Femur (tissue), 1 donor: ENCODE measurements at regions not wholly inside any gene's neighbourhood (a gene's known extent, or its start where the extent isn't known, plus 50 kb on each side); places are given as distances from the start of the nearest gene placed in this dataset.

Experiments used
- DNase-seq: peaks from one replicate; pipeline ENCODE4 v3.0.0-alpha.2; 2017

DNA sequence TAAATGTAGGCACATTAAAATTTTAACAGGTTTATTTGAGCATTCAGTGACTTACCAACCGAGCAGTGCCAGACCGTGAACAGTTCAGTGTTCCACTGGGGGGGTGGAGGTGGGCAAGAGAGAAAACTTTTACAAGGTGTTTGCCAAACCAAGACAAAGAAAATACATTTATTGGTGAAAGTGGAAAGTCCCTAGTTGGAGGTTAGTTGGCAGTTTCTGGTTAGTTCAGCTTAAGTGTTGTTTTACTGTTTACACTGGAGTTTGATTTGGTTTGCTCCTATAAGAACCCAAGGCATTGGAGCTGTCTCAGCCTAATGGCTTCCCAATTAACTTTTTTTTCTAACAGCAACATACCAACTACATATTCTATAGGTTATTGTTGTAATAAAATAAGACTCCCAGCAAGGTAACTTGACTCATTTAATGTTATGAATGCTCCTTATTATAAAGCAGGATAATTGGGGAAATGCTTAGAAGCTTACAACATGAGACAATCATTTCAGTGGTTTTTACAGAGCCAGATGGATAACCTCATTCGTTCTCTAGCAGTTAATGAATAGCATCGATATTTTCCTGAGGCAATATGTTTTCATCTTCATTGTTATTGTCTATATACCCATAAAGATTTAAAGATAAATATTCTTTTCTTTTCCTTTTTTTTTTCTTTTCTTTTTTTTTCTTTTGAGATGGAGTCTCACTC, 115.8 kb downstream of the ETNK1 start:
- no peak for DNase-seq

DNA sequence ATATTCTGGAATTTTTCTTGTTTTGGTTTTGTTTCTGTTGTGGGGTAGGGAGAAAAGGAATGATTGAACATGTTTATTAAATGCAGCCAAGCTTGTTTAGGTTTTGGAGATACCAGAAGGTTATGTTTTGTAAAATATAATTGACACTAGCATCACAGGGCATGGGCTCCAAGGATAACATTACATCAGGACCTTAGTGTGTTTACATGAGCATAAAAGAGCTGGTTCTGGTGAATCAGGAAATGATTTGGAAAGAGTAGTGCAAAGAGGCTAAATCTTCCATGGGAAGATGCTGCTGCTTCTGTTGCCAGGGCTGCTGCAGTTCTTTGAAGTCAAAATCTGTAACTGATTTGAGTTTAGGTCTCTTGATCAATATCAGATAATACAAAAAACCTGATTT, 118.7 kb downstream of the ETNK1 start:
- DNase-seq: no peak

DNA sequence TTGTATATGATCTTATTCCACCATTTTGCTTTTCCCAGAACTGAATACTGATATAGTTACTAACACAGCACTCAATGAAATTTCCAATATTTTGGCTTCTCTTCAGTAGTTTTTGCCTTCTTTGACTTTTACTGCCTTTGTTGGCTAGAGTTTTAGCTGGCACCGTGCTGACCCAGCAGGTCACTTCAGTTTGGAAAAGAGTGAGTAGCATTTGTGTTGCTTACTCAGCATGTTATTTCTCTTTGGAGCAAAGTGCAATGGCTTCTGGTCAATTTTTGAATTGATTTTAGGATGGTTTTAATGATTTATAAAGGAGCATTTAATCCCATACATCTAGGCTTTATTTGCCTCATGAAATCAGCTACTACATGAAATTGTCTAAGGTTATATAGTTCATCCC, 119.2 kb downstream of the ETNK1 start:
- DNase-seq: no peak

DNA sequence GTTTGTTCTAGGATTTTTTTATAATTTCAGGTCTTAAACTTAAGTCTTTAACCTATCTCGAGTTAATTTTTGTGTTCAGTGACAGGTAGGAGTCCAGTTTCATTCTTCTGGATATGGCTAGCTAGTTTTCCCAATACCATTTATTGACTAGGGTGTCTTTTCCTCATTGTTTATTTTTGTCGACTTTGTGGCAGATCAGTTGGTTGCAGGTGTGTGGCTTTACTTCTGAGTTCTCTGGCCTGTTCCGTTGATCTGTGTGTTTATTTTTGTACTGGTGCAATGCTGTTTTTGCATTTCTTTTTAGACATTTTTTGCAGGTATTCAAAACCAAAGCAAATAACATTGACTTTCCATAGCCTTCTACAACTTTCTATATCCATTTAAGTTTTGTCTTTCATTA, 121.7 kb downstream of the ETNK1 start:
- DNase-seq: no peak

DNA sequence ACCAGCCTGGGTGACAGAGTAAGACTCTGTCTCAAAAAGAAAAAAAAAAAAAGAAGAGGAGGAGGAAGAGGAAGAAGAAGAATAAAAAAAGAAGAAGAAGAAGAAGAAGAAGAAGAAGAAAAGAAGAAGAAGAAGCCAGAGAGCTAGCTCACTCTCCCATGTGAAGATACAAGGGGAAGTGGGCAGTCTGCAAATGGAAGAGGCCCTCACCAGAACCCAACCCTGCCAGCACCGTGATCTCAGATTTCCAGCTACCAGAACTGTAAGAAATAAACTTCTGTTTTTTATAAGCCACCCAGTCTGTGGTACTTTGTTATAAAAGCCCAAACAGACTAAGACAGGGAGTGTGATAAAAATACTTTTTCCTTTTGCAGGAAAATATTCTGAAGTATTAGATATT, 130.7 kb downstream of the ETNK1 start:
- DNase-seq: no peak

DNA sequence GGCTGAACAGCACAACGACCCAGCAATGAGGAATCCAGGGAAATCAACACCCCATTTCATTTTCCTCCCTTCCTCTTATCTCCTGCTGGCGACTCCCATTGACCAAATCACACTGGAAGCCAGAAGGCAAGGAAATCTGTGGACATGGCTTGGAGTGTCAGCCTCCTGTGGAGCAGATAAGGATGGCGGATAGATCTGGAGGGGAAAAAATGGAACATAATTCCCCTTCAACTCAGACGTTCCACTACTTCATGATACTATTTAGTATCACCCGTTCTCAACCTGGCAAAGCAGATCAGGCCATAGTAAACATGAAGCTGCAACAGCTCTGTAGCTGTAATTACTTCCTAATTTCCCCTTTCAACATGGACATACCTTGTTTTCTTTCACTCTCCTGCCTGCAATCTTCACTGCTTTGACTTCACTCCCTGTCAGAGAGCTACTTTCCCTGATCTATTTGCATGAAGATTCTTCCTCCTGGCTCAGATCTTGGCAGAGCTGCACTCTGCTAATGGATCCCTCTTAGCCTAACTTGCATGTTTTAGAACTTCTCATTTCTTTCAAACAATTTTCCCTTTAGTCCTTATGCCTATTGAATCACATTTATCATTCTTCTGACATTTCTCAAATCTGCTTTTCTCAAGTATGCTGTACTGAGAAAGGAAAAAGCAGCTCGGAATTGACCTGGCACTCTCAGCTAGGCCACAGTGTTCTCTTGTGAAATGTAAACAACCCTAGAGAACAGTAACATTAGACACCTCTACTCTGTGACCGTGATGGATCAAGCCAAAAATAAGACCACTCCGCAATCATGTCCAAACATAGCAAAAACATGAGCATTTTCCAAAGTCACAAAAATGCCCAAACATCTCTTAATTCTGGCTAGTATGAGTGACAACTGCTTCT, 135.1 kb downstream of the ETNK1 start:
- no peak for DNase-seq

DNA sequence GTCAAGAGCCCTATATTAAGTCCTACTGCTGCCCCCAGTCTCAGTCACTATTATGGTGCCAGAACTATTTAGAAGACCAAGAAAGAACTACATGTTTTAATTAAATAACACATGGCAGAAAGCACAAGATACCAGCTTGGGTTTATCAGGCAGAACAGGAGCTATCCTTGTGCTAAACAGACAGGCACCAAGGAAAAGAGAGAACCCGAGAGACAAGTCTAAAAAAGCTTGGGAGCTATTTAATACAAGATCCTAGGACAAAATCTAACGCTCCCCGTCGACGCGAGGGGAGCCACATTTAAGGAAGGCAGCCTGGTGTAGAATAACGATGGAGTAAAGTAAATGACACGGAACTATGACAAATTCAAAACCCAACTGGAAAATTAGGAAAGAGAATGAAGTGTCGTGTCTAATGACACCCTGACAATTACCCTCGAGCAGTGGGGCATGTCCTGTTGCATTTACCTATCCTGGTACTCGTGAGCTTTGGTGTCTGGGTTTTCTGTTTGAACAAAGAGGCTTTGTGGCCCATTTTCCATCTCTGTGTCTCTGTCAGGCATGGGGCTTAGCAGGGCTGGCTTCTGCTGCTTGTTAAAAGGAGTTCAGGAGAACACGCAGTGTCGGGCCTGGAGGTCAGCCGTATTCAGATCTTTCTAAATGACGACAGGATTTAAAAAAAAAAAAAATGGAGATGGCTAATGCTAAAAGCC, 140.6 kb downstream of the ETNK1 start:
- no peak for DNase-seq

DNA sequence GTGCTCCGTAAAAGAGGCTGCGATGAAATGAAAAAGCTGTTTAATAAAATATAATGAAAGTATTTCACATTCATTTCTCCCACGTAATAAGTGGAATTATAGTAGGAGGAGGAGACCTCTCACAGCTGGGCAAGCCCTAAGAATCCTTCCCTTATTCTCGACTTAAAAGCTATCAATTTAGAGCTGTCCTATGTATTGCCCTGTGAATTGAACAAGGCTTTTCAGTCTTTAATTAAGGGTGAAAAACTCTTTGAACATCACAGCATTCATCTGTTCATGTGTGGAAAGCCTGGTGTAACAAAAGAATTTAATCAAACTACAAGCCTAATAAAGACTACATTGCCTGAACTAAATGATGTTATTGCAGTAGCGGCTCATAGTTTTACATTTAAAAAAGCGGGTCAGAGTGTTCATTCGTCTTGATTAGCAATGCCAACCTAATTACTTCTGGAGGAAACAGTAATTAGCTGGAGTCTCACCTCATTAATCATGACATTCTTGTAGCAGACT, 142.0 kb downstream of the ETNK1 start:
- no peak for DNase-seq

DNA sequence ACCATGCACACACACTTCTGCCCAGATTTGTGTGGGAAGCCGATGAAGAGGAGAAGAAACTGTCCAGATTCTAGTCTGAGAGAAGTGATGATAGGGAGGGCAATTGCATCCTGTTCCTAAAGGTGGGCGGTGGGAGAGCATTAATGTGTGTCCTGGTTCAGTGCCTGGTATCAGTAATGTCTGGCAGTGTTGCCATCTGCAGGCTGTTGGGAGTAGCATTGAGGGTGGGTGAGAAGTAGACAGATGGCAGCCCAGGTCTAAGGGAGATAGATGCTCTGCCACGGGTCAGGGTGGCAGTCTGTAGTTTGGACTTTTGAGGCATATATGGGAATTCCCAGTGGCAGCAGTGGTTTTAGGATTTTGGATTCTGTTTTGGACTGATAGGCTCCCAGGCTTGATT, 156.4 kb downstream of the ETNK1 start:
- no peak for DNase-seq

DNA sequence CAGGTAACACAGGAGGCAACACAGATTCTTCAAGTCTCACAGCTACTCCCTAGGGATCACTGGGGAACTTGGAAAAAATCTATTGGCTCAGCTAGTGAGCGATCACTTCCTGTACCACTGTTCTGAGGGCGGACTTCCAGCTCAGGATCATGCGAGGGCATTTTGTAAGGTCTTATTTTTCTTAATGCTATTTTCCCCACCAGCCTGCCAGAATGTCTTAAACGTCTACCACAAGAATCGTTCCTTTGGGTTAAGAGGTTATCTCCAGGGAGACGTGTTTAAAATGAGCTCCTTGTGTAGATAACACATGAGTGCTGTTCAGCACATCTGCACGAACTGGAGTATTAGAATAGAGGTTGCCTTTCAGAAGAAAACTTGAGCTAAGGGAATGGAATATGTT, 162.6 kb downstream of the ETNK1 start:
- peak; percentile 38 for DNase-seq

DNA sequence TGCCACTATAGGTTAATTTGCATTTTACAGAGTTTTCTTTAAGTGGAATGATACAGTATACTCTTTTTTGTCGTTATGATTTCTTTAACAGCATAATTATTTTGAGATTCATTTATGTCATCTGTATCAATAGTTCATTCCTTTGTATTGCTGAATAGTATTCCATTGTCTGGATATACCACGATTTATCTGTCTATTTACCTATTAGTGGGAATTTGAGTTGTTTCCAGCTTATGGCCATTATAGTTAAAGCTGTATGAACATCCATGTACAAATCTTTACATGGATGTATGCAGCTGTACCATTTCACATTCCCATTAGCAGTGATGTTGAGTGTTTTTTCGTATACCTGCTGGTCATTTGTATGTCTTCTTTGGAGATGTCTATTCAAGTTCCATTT, 163.9 kb downstream of the ETNK1 start:
- DNase-seq: no peak

DNA sequence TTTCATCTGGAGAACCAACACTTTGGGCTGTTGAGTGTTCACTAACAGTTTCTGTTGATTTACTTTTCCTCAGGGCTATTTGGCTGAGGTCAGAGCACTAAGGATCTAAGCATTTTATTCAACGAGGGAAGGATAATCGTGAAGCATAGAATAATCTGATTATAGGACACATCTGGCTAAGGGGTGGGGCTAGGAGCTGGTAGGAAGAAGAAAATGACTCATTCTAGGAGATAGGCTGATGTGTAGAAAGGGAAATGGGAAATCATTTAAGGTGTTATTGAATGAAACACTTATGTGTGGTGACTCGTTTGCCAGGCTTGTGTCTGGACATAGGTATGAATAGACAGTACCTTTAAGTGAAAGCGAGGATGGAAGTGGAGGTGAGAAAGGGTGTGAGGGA, 167.2 kb downstream of the ETNK1 start:
- no peak for DNase-seq

DNA sequence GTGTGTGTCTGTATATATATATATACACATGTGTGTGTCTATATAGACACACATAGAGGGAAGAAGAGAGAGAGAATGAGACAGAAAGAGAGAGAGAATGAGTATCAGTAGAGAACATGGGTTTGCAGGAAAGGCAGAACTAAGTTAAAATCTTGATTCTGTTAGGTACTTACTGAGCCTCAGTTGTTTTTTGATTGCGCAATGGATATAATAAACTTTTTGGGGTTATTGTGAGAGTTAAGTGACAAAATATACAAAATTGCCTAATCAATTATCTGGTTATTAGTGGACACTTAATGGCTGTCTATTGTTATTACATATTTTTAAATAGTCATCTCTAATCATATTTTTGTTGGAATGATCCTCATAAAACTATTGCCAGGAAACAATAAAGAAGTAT, 169.0 kb downstream of the ETNK1 start:
- no peak for DNase-seq

DNA sequence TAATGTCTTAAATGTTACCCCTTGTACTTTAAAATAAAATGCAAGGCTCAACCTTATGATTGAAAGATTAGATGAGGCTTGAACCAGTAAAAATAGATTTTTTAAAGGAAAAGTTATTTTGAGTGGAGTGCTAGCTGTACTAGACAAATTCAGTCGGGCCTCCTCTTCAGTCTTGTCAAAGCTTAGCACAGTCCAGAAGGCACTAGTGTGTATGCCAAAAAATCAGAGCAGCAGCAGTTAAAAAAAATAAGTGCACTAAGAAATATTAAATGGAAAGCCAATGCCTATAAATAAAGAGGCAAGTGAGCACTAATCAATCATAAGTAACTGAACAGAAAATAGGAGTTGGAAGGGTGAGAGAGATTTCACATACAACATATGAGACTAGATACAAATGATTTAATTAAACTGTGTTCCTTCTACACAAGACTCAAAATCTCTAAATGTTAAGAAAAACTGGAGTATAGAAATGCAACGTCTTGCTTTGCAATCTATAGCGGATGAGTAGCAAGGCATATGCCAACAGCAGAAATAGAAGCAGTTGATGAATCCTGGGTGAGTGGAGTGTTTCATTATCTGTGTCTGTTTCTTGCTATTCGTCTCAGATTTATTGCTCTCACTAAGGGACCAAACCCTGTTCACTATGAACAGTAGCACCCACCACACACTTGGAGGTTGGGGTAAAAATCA, 172.1 kb downstream of the ETNK1 start:
- no peak for DNase-seq

DNA sequence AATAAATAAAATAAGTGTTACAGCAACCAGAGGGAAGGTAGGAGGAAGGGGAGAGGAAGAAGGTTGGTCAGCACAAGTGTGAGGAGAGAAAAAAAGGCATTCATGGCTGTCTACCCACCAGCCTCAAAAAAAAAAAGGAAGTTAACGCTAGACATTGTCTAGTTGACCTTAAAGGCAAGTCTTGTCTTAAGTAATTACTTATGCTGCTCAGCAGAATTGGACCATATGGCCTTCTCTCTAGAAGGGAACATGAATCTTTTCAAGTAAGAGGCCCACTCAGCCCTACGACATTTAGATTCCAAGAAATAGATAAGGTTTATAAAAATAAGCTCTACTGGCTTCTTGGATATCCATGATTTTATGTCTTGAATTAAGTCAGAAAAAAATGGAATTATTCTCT, 172.7 kb downstream of the ETNK1 start:
- no peak for DNase-seq

DNA sequence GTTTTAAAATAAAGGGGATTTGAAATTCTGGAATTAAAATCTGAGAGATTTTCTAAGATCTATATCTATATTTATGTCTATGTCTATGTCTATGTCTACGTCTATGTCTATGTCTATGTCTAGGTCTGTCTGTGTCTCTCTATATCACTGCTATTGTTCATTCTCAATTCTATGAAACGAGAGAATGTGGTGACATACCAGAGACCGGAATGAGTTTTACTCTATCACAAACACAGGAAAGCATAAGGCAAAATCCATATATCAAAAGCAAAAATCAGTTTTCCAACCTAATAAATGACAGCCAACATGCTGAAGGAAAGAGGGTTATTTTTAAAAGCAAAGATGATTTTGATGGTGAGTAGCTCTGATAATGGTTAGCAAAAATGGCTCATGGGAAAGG, 173.1 kb downstream of the ETNK1 start:
- no peak for DNase-seq

DNA sequence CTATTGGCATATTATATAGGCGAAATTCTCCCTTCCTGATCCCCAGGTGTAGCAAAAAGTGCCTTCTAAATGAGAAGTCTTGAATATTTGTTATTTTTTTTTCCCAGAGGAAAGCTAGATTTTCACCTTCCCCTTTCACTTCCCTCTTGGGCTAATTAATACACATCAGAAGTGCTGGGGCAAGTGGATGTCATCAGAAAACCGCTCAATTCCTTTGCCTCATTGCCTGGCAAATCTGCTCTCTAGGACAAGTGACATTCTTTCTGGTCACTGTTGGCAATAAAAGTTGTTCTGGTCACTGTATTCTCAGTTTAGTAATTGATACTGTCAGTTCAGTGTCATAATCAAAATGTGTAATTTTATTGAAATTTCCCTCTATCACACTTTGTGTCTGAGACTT, 174.5 kb downstream of the ETNK1 start:
- DNase-seq: no peak

DNA sequence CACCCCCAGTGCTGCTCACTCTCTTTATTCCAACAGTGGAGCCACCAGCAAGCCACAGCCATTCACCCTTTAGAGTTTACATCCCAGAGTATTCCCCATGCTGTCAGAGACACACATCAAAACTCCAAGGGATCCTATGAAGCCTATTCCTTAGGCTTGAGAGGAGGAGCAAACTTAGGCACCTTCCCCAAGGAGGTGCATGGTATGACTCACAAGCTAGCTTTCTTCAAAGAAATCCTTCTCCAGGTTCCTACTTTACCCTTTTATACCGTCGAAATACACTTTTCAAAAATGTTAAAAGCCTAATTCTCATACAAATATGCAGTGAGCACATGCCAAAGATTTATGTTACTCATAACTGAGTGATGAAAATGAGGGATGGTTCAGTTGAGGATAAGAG, 175.4 kb downstream of the ETNK1 start:
- DNase-seq: no peak

DNA sequence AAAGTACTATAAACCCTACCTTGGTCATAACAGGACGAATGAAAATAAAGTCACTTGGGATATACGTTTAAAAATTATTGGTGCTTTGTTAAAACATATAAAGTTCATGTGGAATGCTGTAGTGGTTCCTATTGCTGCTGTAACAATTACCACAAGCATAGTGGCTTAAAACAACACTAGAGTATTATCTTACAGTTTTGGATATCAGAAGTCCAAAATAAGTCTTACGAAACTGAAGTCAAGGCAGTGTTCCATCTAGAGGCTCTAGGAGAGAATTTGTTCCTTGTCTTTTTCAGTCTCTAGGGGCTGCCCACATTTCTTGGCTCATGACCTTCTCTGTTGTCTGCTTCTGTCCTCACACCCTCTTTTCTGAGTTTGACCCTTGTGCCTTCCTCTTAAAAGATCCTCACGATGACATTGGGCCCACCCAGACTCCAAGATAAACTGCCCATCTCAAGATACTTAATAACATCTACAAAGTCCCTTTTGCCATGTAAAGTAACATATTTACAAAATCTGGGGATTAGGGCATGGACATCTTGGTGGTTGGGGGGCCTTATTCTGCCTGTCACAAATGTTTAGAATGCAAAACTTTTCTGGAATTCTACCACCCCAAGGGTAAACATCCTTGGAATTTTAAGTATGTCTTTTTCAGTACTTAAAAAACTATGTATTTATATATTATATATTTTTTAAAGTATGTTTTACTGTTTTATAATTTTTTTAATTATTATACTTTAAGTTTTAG, 178.1 kb downstream of the ETNK1 start:
- no peak for DNase-seq

DNA sequence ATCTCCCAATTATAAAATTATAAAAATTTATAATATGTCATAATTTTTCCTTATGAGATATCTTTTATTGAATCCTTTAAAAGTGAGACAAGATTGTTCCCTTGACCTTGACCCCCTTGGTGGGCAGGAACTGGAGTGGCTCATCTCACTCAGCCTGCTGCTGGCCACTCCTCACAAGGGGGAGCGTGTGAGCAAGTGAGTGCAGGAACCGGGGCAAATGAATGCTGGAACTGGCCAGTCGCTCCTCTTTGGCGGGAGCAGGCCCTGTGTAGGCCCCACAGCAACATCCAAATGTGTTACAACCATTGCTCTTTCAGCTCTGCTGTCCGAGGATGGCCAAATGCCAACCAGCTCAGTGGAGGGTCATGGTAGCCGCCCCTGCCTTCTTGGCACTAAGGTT, 178.8 kb downstream of the ETNK1 start:
- DNase-seq: no peak

DNA sequence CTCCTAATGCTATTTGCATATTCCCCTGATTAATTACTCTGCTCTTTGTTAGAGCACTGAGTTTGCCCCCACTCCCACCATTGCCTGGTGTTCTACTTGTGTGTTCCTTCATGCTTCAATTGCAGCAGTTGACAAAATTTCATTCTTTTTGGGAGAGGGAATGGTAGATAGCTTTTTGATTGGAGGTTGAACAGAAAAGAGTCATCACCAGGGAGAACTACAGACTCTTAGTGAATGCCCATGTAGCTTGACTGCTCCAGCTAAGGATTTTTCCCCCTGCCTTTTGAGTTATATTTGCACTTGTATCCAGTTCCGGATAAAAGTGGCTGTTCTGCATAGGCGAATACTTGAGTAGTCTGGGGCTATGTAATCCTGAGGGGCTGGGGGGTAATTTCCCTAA, 183.9 kb downstream of the ETNK1 start:
- DNase-seq: no peak

DNA sequence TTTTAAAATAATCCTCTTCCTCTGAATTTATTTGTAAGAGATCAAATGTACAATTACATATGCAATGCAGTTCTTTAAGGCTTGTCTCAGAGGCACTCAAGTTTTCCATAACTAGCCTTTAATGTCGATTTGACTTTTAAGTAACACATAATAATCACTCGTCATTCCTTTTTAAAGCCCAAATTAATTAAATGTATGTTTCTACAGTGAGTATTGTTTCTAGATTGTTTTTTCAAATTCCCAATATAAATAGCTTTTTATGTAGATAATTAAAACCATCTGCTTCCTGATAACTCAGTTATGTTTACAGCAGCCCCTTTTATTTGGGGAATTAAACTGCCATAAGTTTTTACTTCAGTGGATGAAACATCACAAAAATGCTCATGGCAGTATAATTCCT, 185.1 kb downstream of the ETNK1 start:
- no peak for DNase-seq
